ENCODE measurements at regions not wholly inside any gene's neighbourhood (a gene's known extent, or its start where the extent isn't known, plus 50 kb on each side); places are given as distances from the start of the nearest gene placed in this dataset.
"Not testable (repeated sequence)": the region's sequence is repeated elsewhere in the genome, so short reads cannot be mapped to it uniquely, and the experiment has no call there.

DNA sequence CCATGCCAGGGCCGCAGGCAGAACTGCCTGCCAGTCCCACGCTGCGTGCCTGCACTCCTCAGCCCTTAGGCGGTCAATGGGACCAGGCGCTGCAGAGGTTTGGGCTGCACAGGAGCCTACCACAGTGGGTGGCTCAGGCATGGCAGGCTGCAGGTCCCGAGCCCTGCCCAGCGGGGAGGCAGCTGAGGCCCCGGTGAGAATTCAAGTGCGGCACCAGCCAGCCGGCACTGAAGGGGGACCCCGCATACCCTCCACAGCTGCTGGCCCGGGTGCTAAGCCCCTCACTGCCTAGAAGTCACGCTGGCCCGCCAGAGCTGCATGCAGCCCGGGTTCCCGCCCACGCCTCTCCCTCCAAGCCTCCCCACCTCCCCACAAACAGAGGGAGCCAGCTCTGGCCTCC, 302.5 kb upstream of the UGT8 start:
- no peak for DNase-seq

DNA sequence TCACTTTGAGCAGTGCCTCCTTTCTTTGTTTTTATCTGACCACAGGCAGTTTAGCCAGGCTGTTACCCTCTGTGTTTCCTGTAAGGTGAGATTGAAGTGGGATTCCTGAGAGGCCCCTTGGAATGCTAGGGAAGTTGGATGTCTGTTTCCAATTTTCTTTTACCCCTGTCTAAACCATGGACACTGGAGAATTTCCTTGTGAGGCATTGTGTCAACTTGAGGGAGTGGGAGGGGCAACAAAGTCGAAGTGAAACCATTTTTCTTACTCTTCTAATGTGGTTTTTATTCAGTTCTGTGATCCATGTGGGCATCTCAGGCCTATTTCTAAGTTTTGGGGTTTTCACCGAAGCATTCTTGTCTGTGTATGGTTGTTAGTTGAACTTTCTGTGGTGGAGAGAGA, 296.1 kb upstream of the UGT8 start:
- no peak for DNase-seq

DNA sequence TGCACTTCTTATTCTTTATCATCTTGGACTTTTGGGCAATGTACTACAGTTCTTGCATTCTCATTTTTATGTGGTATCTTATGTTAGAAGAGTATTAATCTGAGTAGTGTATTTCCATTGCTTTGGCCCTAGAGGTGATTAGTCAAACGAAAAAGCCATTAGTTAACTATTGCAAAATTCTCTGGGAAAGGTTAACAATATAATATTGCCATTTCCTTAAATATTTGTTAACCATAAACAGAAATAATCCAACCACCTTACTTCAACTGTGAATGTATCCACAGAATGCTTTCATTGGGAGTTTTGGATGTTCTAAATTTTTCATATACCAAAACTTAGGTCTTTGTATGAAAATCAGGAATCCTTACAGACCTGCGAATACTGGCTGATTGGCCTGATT, 294.6 kb upstream of the UGT8 start:
- DNase-seq: no peak

DNA sequence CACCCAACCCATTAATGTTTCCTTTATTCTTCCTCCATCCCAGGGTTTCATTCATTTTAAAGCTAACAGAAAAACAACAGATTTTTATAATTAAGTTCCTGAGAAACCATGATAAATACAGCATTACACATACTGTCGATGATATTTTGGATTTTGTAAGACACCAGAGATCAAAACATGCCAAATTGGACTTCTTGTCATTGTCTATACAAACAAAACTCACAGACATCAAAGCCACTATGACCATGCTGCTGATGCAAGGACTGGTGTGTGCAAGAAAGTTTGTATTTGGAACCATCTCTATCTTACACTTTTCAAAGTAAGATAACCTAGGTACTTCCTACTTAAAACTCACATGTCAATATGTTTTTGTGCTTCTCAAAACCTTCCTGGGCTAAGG, 294.0 kb upstream of the UGT8 start:
- DNase-seq: no peak

DNA sequence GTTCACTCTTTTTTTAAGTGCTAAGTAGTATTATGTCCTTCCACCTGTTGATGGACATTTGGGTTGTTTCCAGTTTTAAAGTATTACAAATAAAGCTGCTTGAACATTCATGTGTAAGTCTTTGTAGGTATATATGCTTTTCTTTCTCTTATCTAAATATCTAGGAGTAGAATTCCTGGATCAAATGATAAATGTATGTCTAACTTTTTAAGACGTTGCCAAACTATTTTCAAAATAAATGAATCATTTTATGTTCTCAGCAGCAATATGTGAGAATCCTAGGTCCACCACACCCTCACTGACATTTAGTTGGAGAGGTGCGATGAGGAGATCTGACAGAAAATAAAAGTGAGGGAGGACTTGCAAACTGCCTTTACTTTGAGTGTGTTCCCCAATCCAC, 291.7 kb upstream of the UGT8 start:
- DNase-seq: no peak

DNA sequence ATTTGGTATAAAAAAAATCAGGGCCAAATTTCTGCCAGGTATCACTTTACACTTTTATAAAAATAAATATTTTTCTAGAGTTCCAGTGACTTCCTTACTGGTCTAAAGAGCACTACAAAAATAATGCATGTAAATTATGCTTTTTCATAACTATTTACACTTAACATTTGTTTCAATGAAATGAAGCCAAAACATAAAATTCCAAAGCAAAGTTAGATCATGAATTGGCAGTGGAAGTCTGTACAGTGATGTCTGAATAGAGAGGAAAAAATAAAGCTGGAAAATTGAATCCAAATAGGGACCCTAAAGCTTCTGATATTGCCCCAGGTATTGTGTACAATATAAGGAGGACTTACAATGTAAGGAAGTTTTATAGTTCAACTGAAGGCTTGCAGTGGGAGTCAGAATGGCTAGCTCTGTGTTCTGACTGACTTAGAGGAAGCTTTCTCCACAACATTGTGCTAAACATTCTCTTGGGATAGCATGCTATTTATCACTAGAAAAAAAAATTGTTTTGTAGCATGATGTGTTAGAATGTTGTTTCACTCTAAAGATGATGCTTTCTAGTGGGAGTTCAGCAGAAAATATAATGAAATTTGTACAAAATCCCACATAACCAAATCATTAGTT, 288.2 kb upstream of the UGT8 start:
- no peak for DNase-seq

DNA sequence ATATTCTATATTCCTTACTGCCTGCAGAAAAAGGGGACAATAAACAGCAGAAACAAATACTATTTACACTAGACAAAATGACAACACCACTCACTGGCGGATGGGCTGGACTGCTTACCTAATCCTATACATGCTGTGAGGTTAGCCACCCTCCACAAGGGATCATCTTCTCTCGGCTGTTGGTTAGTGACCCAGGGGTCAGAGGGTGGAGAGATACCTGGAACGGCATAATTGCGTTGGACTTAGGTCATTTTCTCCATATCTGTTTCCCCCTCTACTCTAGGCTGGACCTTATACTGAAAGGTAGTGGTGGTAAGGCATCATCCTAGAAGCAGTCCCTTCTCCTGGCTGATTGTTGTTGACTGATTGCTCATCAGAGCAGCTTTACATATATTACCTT, 286.8 kb upstream of the UGT8 start:
- DNase-seq: no peak

DNA sequence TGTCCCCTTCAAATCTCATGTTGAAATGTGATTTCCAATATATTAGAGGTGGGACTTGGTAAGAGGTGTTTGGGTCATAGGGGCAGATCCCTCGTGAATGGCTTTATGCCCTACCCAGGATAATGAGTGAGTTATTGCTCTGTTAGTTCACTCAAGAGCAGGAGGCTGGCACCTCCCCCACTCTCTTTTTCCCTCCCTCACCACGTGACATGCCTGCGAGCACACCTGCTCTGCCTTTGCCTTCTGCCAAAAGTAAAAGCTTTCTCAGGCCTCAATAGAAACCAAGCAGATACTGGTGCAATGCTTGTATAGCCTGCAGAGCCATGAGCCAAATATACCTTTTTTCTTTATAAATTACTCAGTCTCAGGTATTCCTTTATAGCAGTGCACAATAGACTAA, 286.3 kb upstream of the UGT8 start:
- DNase-seq: no peak

DNA sequence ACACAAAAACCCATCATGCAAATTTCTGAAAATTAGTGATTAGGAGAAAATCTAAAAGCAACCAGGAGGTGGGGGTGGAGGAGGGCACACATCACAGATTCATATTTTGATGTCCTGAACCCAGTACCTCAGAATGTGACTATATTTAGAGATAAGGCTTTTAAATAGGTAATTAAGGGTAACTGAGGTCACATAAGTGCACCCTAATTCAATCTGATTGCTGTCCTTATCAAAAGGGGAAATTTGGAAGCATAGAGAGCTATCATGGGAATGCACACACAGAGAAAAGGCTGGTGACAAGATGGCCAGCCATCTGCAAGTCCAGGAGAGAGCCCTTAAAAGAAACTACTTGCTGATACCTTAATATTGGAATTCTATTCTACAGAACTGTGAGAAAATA, 281.8 kb upstream of the UGT8 start:
- no peak for DNase-seq

DNA sequence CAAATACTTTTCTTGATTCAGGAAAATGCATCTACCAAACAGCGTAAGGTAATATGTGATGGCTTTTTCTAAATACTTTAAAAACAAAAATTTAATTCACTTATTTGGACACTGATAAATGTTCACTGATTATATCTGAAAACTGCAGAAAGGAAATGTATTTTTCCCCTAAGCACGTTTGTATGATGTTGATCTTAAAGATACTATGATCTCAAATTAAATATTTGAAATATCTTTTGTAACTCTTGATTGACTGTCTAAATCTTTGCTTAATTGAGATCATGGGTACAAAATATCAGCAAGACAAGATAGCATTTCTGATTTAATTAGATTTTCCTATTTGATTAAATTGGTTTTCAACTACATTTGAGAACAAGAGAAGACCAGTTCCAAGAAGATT, 281.0 kb upstream of the UGT8 start:
- no peak for DNase-seq

DNA sequence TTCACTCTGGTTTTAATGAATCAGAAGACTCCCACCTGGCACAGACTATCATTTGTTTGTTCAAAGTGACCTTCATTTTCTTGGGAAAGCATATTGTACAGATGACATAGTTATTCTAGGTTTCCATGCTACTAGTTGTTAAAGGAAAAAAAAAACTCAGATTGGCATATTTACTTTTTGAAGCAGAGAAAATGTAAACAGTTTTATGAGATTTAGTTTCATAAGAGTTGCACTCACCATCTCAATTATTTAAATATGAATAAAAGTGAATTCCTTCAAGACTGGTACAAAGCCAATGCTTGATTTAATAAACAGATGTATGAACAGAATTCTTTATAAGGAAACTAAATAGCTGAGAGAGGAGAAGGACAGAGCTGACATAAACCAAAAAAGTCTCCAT, 280.3 kb upstream of the UGT8 start:
- DNase-seq: no peak

DNA sequence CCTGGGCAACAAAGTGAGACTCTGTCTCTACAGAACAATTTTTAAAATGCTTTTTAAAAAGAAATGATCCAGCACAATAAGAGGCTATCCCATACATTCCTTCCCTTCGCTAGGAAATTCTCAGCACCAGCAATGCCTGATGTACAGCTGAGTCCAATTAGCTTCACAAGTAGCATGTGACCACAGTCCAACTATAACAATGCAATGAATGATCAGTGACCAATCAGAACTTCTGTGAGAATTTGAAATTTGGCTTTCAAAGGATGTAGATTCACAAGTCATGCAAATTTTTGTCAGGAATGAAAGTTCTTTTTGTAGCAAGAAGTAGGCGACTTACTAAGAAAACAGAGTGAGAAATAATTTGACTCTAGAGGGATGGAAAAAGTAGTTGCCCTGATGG, 278.5 kb upstream of the UGT8 start:
- DNase-seq: no peak

DNA sequence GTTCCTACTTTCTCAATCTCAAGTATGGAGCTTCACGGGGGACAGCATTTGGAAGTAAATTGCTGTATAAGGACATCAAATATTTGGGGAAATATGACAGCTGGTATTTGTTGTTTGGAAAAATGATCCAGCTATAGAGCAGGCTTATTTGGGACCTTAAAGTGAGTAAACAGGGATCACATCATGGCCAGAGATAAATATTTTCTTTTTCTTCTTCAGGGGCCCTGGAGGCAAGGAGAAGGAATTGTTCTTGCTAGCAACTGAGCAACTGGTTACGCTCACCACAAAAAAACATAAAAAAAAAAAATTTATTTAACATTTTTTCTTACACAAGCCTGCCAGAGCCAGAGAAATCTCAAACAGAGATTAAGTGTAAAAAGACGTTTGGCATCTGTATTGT, 277.2 kb upstream of the UGT8 start:
- no peak for DNase-seq

DNA sequence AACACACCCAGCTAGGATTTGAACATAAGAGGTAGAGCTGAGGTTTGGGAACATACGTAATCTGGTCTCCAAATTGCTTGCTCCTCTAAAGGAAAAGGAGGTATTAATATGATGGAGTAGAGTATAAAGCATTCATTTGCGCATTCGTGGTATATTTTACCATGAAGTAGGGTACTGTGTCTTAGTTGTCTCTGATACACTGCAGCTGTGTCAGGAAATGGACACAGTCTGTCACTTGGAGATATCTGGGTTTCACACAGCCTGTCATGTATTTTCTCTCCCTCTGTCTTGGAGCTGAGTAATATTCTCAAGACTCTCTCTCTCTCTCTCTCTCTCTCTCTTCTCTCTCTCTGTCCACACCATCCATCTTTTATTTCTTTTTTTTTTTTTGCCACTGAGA, 274.8 kb upstream of the UGT8 start:
- DNase-seq: no peak

DNA sequence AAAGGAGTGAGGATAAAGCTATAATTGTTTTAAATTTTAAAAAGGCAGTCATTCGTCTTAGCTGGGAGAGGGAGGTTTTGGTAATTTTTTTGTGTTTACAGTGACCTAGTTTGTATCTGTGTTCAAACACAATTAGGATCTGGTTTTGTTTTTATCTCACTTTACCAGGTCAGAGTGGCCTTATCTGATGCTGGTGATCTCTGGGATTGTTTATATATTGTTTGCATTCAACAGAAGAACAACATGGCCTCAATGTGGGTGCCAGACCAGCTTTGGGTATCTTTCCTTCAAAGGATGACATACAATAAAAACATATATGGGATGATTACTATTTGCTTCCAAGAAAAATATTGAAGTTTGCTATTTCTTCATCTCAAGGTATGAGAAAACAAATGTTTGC, 272.2 kb upstream of the UGT8 start:
- DNase-seq: no peak

DNA sequence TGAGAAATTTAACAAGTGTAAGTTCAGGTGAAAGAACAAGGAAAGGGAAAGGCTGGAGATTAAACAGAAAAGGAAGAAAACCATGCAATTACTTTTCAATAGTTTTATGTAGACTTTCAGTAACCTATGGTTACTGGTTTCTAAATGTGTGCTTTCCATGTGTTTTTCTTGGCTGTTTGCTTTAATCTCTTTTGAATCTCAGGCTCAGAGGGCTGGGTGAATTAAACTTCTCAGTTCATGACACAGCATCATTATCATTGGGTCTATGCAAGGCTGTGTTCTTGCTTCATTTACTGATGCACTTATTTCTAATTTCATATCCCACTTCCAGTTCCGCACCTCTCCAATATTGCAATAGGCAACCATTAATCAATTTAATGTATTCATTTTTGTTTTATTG, 266.5 kb upstream of the UGT8 start:
- no peak for DNase-seq

DNA sequence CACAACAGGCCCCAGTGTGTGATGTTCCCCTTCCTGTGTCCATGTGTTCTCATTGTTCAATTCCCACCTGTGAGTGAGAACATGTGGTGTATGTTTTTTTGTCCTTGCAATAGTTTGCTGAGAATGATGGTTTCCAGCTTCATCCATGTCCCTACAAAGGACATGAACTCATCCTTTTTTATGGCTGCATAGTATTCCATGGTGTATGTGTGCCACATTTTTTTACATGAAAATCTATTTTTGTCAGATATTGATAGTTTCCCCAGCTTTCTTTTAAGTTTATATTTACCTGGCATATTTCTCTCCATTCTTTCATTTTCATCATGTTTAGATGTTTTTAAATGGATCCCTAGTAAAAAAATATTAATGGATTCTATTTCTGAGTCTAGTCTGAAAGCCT, 264.2 kb upstream of the UGT8 start:
- DNase-seq: not testable (repeated sequence)

DNA sequence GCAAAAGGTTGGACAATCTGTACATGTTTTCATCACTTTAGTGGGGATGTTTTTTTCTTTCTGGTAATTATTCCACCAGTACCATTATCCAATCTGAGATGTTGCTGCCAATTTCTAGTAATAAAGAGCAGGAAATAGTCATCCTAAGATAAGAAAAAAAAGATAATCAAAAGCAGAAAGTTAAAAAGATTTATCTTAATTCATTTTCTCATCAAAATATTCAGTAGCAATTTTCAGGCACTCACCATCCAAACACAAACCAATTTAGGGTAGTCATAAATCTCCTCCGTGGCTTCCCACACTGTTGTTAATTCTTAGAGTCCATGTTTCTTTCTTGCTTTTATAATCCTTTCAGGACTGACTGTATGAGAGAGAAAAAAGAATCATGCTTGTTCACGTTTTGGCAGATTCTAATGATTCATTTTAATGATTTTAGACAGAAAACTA, 263.7 kb upstream of the UGT8 start:
- no peak for DNase-seq

DNA sequence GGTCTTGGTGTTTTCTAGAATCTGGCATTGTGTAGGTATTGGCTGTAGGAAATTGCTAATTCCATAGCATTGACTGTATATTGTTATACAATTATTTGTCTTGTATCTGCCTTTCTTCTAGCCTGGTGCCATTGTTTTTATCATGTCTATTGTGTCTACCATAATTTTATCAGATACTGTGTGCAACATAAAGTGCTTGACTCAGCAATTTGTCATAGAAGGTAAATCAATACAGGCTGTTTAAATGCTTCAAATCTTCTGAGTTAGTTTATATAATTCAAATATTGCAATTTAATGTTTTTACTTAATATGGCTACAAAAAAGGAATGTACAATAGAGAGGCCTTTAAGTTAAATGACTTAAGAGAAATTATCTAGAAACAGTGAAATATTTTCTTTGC, 263.3 kb upstream of the UGT8 start:
- DNase-seq: no peak

DNA sequence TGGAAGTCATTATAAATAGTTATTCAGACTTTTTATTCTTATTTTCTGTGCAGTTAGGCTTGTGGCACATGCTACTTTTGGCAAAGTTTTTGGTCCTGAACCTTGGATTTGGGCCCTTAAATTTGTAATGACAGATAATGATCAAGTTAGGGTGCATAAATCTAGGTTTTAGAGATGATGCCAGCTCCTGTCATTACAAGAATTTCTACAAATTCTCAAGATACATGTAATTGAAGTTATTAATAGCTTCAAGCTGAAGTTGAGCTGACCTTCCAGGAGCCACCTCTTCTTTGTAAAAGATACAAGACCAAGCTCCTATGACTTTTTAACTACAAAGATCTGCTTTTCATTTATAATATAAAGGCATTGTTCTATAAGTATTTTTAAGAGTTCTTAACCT, 255.6 kb upstream of the UGT8 start:
- no peak for DNase-seq

DNA sequence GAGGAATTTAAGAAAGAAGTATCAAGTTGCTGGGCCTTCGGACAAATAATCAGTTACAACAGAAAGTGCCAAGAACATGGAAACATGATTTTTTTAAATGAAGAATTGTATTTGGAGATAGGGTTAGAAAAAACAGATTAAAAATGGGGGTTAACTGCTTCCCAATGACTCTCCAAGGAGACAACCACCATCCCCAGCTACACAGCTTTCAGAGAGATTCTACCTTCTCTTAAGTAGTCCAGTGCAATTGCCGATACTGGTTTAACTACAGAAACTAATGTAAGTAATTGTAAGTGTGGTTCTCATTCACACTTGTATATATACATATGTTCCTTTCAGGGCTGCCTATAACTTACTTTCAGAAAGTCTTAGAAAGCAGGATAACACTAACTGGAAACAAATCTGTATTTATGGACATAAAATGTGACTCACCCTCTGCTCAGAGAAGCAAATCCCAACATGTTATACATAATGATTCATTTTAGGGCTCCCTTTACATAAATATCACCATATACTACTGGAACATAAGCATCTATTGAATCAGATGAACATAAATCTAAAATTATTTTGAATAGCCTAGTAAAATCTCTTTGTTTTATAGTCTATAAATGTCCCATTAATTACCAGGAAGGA, 248.9 kb upstream of the UGT8 start:
- DNase-seq: no peak

DNA sequence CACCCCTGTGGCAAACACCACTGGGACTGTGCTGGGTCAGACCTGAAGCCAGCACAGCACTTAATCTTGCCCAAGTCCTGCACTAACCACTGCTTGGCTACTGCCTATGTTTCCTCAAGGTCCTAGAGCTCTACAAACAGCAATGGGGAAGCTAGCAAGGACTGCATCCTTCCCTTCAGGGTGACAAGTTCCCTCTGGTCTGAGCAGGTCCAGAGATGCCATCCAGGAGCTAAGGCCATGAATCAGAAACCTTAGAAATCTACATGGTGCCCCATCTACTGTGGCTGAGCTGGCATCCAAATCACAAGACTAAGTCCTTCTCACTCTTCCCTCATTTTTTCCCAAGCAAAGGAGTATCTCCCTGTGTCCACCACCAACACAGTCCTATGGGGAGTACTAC, 239.7 kb upstream of the UGT8 start:
- no peak for DNase-seq

DNA sequence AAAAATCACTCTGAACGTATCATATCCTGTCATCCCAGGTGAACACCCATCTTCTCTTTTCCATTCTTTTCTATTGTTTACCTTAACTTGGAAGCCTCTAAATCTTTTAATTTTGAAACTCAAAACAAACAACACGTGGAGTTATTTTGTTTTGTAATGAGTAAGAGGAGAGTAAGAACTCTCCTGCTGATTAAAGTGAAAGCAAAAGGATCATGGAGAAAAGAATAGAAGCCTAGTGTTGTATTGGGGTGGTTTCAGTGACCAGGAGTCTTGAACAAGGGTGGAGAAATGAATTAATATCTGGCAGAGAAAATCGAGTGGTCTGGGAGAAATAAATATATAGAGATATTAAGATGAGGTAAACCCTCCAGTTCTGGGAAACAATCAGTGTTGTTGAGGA, 237.4 kb upstream of the UGT8 start:
- no peak for DNase-seq

DNA sequence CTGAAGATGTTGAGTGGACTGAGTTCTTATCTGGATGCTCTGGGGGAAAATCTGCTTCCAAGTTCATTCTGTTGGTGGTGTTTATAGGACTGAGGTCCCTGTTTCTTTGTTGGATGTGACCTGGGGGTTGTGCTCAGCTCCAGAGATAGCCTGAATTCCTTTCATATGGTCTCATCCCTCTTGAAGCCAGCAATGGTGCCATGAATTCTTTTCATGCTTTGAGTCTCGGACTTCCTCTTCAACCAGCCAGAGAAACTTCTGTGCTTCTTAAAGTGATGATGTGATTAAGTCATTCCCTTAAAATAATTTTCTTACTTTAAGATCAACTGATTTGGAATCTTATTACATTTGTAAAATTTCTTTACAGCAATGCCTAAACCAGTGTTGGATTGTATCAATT, 233.8 kb upstream of the UGT8 start:
- DNase-seq: no peak

DNA sequence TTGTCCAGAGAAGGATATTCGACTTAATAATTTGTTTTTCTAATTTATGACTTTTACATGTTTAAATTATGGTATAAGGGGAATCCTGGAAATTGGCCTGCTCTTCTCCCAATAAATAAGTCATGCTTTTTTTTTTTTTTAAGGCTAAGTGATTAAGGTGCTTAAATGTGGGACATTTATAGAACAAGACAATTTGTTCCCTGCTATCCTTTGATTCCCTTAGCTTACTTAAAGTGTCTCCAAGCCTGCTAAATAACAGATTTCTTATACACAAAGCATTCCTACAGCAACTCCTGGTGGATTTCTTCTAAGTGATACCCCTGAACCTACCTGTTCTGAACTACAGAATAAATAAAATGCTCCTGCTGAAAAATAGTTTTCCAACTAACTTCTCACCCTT, 233.0 kb upstream of the UGT8 start:
- no peak for DNase-seq

Measured in renal pelvis (tissue), 1 donor.